H1 (cell line): ENCODE measurements at regions not wholly inside any gene's neighbourhood (a gene's known extent, or its start where the extent isn't known, plus 50 kb on each side); places are given as distances from the start of the nearest gene placed in this dataset.

Source experiments
- CHD2 ChIP-seq: IDR thresholded peaks from 2 replicates; pipeline ENCODE4 v1.6.1; 2012; ENCODE audit warnings: low read length, improper control_type of control experiment
- CREB1 ChIP-seq: IDR thresholded peaks from 2 replicates; pipeline ENCODE4 v1.6.1; 2012; ENCODE audit warnings: inconsistent platforms
- CTCF ChIP-seq, 3 experiments: IDR thresholded peaks; 1 replicate in 2 of 3; 2 replicates in 1 of 3; pipeline versions ENCODE4 v1.5.1 to v1.6.1; 2011; ENCODE audit warnings: low read length in 3 of 3, mild to moderate bottlenecking in 3 of 3, inconsistent platforms in 2 of 3, low read depth in 1 of 3, moderate library complexity in 1 of 3; ENCODE audit not compliant: insufficient read depth in 1 of 3; ENCODE audit errors: control extremely low read depth in 1 of 3
- EP300 ChIP-seq, 2 experiments: IDR thresholded peaks; 1 replicate in 1 of 2; 2 replicates in 1 of 2; pipeline ENCODE4 v1.6.1; 2011 to 2012; ENCODE audit warnings: low read depth in 2 of 2, low read length in 2 of 2, mild to moderate bottlenecking in 2 of 2, borderline replicate concordance in 1 of 2, inconsistent platforms in 1 of 2, moderate library complexity in 1 of 2
- JUND ChIP-seq: IDR thresholded peaks from 2 replicates; pipeline ENCODE4 v1.6.1; 2011; ENCODE audit warnings: mild to moderate bottlenecking, improper control_type of control experiment, low read length
- RFX5 ChIP-seq: IDR thresholded peaks from 2 replicates; pipeline ENCODE4 v1.6.1; 2011; ENCODE audit warnings: low read depth, low read length, improper control_type of control experiment, borderline replicate concordance
- SP1 ChIP-seq: IDR thresholded peaks from 2 replicates; pipeline ENCODE4 v1.6.1; 2011; ENCODE audit warnings: low read depth, low read length
- ZNF274 ChIP-seq: IDR thresholded peaks from 2 replicates; pipeline ENCODE4 v1.7.0; 2012; ENCODE audit warnings: low read length, borderline replicate concordance; ENCODE audit errors: extremely low read depth

GRCh38 chr2:239829326-239829725 lies 195.8 kb downstream of the NDUFA10 start:
- TF ChIP-seq CTCF (IDR thresholded peaks at IDR 0.05; ENCODE audit: control extremely low read depth in 1 of 3, insufficient read depth in 1 of 3, low read depth in 1 of 3, low read length in 3 of 3) (no peak), EP300 (IDR thresholded peaks at IDR 0.05; ENCODE audit: borderline replicate concordance in 1 of 2, low read depth in 2 of 2, low read length in 2 of 2) (no peak), JUND (no peak), SP1 (no peak), CHD2 (no peak), ZNF274 (no peak), RFX5 (no peak), CREB1 (no peak)
